ENCODE measurements at regions not wholly inside any gene's neighbourhood (a gene's known extent, or its start where the extent isn't known, plus 50 kb on each side); places are given as distances from the start of the nearest gene placed in this dataset.

GRCh38 chr1:96002969-96003964 lies 718.3 kb upstream of the PTBP2 start:
- dilution Hi-C loops (cut with MboI; ENCODE audit: extremely low pct_ligation_motif_present, low sequenced_read_pairs), result no loop called here
- FAIRE-seq, result no peak
- BruUV-seq (replicated peaks), result no TSS peak

DNA sequence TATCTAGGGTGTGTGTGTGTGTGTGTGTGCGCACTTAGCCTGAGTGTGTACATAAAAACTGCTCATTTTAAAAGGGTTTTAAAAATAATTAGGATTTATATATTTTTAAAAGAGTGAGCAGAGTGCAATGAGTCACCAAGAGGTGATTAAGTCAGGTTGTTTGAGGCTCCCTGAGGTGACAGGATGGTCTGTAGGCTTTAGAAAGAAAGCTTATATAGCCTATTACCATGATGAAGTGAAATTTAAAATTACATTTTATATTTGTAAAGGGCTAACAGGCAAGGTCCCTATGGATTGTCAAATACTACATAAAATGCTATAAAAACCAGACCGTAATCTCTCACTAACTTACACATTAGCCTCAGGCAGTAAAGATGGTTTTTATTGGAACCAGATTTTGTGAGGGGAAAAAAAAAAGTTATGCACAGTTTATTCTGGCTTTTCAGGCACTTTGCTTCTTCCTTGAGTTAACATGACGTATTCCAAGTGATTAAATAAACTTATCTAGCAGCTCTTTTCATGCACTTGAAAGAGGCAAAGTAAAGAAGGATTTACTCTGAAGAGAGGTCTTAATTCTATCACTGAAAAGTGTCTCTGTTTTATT lies 711.7 kb upstream of the PTBP2 start:
- BruUV-seq (replicated peaks), result no TSS peak
- no peak overlapping the region for H3K27ac ChIP-seq (ENCODE audit: insufficient read depth, low read depth, low read length)
- POLR2A ChIA-PET, result no interaction called here
- no peak for FAIRE-seq
- no peak for DNase-seq (ENCODE audit: low read depth, low spot score)
- H3K9ac ChIP-seq (replicated peaks; ENCODE audit: extremely low read depth, insufficient read depth, low read length), result no peak overlapping the region
- H2AFZ ChIP-seq (ENCODE audit: low read depth, low read length), result no peak overlapping the region
- dilution Hi-C loops (cut with MboI; ENCODE audit: extremely low pct_ligation_motif_present, low sequenced_read_pairs), result no loop called here
- H3K4me3 ChIP-seq (replicated peaks in 1 of 3; ENCODE audit: insufficient read depth in 1 of 3, low read depth in 1 of 3, low read length in 3 of 3), result no peak overlapping the region
- no peaks in the 10 kb centered on the region for H3K36me3 ChIP-seq (ENCODE audit: control insufficient read depth in 2 of 2, extremely low read depth in 1 of 2, insufficient read depth in 2 of 2, low read length in 2 of 2)
- no peaks in the 10 kb centered on the region for H3K9me3 ChIP-seq (replicated peaks; ENCODE audit: control insufficient read depth, insufficient read depth, low read length)
- no peaks in the 10 kb centered on the region for H4K20me1 ChIP-seq (replicated peaks; ENCODE audit: control insufficient read depth, extremely low read depth, insufficient read depth, low read length)
- H3K4me1 ChIP-seq (ENCODE audit: control insufficient read depth, extremely low read depth, insufficient read depth, low read length), result no peaks in the 10 kb centered on the region
- intact Hi-C loops (cut with micrococcal nuclease), result no loop called here
- CTCF ChIA-PET, result no interaction called here
- TF ChIP-seq MAX (IDR thresholded peaks at IDR 0.05; ENCODE audit: insufficient read depth, insufficient read length) (no peak), POLR2AphosphoS5 (IDR thresholded peaks at IDR 0.05; ENCODE audit: insufficient read depth, low read depth, low read length) (no peak), GATA2 (IDR thresholded peaks at IDR 0.05; ENCODE audit: insufficient read depth, insufficient read length, low read depth, low read length) (no peak), POLR2A (IDR thresholded peaks at IDR 0.05; ENCODE audit: low read depth, low read length) (no peak), JUN (IDR thresholded peaks at IDR 0.05; ENCODE audit: borderline replicate concordance, insufficient read depth, insufficient read length, low read depth) (no peak)
- TF ChIP-seq, protein P1, sequence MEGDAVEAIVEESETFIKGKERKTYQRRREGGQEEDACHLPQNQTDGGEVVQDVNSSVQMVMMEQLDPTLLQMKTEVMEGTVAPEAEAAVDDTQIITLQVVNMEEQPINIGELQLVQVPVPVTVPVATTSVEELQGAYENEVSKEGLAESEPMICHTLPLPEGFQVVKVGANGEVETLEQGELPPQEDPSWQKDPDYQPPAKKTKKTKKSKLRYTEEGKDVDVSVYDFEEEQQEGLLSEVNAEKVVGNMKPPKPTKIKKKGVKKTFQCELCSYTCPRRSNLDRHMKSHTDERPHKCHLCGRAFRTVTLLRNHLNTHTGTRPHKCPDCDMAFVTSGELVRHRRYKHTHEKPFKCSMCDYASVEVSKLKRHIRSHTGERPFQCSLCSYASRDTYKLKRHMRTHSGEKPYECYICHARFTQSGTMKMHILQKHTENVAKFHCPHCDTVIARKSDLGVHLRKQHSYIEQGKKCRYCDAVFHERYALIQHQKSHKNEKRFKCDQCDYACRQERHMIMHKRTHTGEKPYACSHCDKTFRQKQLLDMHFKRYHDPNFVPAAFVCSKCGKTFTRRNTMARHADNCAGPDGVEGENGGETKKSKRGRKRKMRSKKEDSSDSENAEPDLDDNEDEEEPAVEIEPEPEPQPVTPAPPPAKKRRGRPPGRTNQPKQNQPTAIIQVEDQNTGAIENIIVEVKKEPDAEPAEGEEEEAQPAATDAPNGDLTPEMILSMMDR (IDR thresholded peaks at IDR 0.05; ENCODE audit: extremely low read depth in 1 of 2, insufficient read depth in 1 of 2, low read depth in 1 of 2, low read length in 2 of 2), result no peak
- no peak overlapping the region for H3K4me2 ChIP-seq (ENCODE audit: insufficient read depth, low read length)
- H3K79me2 ChIP-seq (ENCODE audit: control insufficient read depth, insufficient read depth, low read length), result no peaks in the 10 kb centered on the region
- H3K27me3 ChIP-seq (ENCODE audit: control insufficient read depth in 2 of 2, insufficient read depth in 2 of 2, low read length in 2 of 2), result no peaks in the 10 kb centered on the region
- H3K9me1 ChIP-seq (replicated peaks; ENCODE audit: control insufficient read depth, extremely low read depth, insufficient read depth, low read length), result no peaks in the 10 kb centered on the region

More at GRCh38 chr1:96002969-96003964, 718.3 kb upstream of the PTBP2 start:
- Histone ChIP-seq H3K27ac (ENCODE audit: insufficient read depth, low read depth, low read length) (no peak overlapping the region), H3K36me3 (ENCODE audit: control insufficient read depth in 2 of 2, extremely low read depth in 1 of 2, insufficient read depth in 2 of 2, low read length in 2 of 2) (no peaks in the 10 kb centered on the region), H3K9me1 (replicated peaks; ENCODE audit: control insufficient read depth, extremely low read depth, insufficient read depth, low read length) (no peaks in the 10 kb centered on the region), H3K9me3 (replicated peaks; ENCODE audit: control insufficient read depth, insufficient read depth, low read length) (no peaks in the 10 kb centered on the region), H4K20me1 (replicated peaks; ENCODE audit: control insufficient read depth, extremely low read depth, insufficient read depth, low read length) (no peaks in the 10 kb centered on the region), H3K9ac (replicated peaks; ENCODE audit: extremely low read depth, insufficient read depth, low read length) (no peak overlapping the region), H2AFZ (ENCODE audit: low read depth, low read length) (no peak overlapping the region), H3K27me3 (ENCODE audit: control insufficient read depth in 2 of 2, insufficient read depth in 2 of 2, low read length in 2 of 2) (no peaks in the 10 kb centered on the region), H3K4me3 (replicated peaks in 1 of 3; ENCODE audit: insufficient read depth in 1 of 3, low read depth in 1 of 3, low read length in 3 of 3) (no peak overlapping the region), H3K79me2 (ENCODE audit: control insufficient read depth, insufficient read depth, low read length) (no peaks in the 10 kb centered on the region), H3K4me2 (ENCODE audit: insufficient read depth, low read length) (no peak overlapping the region), H3K4me1 (ENCODE audit: control insufficient read depth, extremely low read depth, insufficient read depth, low read length) (no peaks in the 10 kb centered on the region)
- TF ChIP-seq JUN (IDR thresholded peaks at IDR 0.05; ENCODE audit: borderline replicate concordance, insufficient read depth, insufficient read length, low read depth) (no peak), EZH2 (IDR thresholded peaks at IDR 0.05; ENCODE audit: borderline replicate concordance, low read depth, low read length, severe bottlenecking) (no peak), POLR2A (IDR thresholded peaks at IDR 0.05; ENCODE audit: low read depth, low read length) (no peak), MAX (IDR thresholded peaks at IDR 0.05; ENCODE audit: insufficient read depth, insufficient read length) (no peak), GATA2 (IDR thresholded peaks at IDR 0.05; ENCODE audit: insufficient read depth, insufficient read length, low read depth, low read length) (no peak)
- CTCF ChIA-PET, result no interaction called here
- POLR2A ChIA-PET, result no interaction called here
- no peak for DNase-seq (ENCODE audit: low read depth, low spot score)
- intact Hi-C loops (cut with micrococcal nuclease), result no loop called here

All from endothelial cell of umbilical vein (primary cell).